Astrocyte (in vitro differentiated cells and primary cell): ENCODE measurements at regions not wholly inside any gene's neighbourhood (a gene's known extent, or its start where the extent isn't known, plus 50 kb on each side); places are given as distances from the start of the nearest gene placed in this dataset.

ENCODE experiments used
- EZH2 ChIP-seq: IDR thresholded peaks from 2 replicates; pipeline ENCODE4 v1.6.1; 2012; ENCODE audit warnings: mild to moderate bottlenecking, low read length, inconsistent platforms; ENCODE audit not compliant: insufficient read depth
- TF ChIP-seq, protein P1 (sequence below): IDR thresholded peaks from 2 replicates; pipeline ENCODE4 v1.5.1; 2011; ENCODE audit warnings: low read depth, mild to moderate bottlenecking, inconsistent platforms, low read length, moderate library complexity; ENCODE audit not compliant: insufficient read depth

- no peak for TF ChIP-seq EZH2
- TF ChIP-seq, protein P1, sequence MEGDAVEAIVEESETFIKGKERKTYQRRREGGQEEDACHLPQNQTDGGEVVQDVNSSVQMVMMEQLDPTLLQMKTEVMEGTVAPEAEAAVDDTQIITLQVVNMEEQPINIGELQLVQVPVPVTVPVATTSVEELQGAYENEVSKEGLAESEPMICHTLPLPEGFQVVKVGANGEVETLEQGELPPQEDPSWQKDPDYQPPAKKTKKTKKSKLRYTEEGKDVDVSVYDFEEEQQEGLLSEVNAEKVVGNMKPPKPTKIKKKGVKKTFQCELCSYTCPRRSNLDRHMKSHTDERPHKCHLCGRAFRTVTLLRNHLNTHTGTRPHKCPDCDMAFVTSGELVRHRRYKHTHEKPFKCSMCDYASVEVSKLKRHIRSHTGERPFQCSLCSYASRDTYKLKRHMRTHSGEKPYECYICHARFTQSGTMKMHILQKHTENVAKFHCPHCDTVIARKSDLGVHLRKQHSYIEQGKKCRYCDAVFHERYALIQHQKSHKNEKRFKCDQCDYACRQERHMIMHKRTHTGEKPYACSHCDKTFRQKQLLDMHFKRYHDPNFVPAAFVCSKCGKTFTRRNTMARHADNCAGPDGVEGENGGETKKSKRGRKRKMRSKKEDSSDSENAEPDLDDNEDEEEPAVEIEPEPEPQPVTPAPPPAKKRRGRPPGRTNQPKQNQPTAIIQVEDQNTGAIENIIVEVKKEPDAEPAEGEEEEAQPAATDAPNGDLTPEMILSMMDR: no peak
Measured at GRCh38 chr11:91608677-91609076, 615.9 kb upstream of the FAT3 start.
